GM19025 (cell line): ENCODE measurements at regions not wholly inside any gene's neighbourhood (a gene's known extent, or its start where the extent isn't known, plus 50 kb on each side); places are given as distances from the start of the nearest gene placed in this dataset.

Experiments
- ATAC-seq: cut with Tn5 transposase; IDR thresholded peaks from one replicate; pipeline ENCODE4 v1.9.1; 2021; ENCODE audit warnings: mild to moderate bottlenecking, low read depth, moderate library complexity; ENCODE audit not compliant: unreplicated experiment

DNA sequence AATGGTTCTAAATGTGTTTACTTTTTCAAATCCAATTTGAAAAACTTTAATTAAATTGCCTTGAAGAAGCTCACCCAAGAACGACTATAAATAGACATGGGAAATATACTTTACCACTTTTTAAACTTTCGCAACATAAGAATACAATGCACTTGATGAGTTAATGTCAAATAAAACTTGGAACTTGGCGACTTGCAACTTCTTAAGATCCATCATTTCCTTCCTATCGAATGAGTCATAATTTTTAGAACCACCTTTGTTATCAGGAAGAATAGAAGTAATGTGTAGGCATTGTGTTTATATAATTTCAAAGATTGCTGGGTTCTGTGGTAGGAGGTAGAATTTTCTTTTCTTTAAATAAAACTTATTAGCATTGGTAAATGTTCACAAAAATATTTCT is 1417.4 kb upstream of the FLRT2 start:
- no peak for ATAC-seq

DNA sequence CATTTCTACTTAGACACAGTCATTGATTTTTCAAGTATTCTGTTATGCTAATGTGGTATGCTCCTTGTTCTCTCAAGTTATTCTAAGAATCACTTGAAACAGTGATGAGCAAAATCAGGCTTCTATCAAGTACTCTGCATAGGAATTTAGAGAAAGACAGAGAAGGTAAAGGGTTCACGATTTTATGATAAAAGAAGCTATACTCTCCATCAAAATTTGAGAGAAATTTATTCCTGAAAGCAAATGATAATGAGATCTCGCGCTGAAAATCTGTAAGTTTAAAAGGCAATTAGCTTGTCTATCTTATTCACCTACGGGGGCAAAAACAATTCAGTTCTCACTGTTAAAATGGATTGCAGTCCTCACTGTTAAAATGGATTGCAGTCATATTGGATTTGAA is 1404.3 kb upstream of the FLRT2 start:
- ATAC-seq = no peak

GRCh38 chr14:84127495-84127894 is 1402.4 kb upstream of the FLRT2 start:
- no peak for ATAC-seq

- ATAC-seq = no peak
Observed at GRCh38 chr14:84128050-84128449, 1401.9 kb upstream of the FLRT2 start.

GRCh38 chr14:84129007-84129406 is 1400.9 kb upstream of the FLRT2 start:
- no peak for ATAC-seq

DNA sequence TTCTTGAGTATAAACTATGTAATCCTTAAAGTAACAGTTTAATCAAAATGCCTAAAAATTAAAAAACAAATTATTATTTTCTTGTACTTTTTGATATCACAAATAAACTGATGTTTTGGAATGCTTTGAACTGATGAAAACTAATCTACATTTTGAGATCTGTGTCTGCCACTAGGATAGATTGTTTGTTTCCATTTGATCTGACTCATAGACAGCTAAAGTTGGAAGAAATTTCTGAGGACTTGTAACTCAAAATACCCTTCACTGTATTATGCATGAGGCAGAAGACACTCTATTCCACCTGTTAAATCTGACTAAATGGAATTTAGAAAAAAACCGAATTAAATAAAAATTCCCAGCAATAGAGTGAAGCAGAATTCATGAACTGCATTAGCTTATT is 1400.0 kb upstream of the FLRT2 start:
- ATAC-seq = no peak

GRCh38 chr14:84131924-84132323 is 1398.0 kb upstream of the FLRT2 start:
- ATAC-seq = no peak

DNA sequence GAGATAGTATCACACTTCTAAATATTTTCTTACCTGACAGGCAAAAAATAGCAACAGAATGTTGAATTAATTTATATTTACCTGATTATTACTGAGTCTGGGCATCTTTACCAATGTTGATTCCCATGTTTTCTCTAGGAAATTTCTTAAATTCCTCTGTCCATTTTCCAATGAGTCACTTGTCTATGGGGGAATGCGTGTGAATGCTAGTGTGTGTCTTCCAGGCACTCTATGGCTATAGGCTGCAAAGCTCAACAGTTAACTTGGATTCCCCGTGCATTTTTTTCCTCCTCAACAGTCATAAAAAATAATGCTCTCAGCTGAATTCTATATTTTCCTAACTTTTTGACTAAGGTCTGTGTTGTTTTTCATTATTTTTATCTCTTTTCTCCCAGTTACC is 1385.8 kb upstream of the FLRT2 start:
- no peak for ATAC-seq

GRCh38 chr14:84152452-84152851 is 1377.5 kb upstream of the FLRT2 start:
- no peak for ATAC-seq

GRCh38 chr14:84162633-84163032 is 1367.3 kb upstream of the FLRT2 start:
- no peak for ATAC-seq

DNA sequence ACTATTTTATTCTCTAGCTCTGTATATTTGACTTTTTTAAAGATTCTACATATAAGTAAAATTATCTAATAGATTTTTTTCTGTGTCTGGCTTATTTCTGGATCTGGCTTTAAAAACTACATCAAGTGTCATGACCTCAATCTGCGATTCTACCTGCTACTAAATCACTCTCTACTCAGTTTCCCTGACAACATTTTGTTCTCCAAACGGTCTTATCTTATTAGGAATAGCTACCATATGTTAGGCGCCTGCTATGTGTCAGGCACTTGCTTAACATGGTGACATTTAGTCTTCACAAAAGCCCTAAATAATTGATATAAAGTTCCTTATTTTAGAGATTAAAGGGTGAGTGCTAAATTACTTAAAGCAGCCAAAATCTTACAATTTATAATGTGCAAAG is 1362.9 kb upstream of the FLRT2 start:
- no peak for ATAC-seq

- ATAC-seq = no peak
Observed at GRCh38 chr14:84180336-84180735, 1349.6 kb upstream of the FLRT2 start.

DNA sequence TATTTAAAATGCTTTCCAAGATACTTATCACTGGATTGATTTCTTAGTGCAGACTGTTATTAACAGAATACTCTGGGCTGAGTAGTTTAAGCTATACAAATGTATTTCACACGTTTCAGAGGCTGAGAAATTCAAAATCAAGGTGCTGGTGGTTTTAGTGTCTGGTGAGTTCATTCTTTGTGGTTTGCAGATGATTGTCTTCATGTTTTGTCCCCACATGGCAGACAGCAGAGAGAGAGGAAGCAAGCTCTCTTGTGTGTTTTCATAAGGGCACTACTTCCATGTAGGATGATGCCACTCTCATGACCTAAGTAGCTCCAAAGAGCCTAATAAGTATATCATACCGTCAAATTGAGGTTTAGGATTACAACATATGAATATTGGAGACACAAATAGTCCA is 1348.9 kb upstream of the FLRT2 start:
- ATAC-seq = no peak

DNA sequence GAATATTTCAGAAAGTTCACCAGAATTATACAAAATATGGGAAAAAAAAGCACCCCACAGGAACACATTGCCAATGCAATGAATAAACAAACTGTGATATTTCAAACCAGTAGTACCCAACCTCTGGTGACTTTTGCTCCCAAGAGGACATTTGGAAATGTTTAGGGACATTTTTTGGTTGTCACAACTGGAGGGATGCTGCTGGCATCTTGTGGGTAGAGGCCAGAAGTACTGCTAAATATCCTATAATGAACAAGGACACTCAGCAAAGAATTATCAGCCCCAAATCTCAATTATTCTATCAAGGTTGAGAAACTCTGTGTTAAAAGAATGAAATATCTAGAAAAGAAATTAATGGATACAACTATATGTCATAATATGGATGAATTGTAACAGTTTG is 1334.4 kb upstream of the FLRT2 start:
- no peak for ATAC-seq

DNA sequence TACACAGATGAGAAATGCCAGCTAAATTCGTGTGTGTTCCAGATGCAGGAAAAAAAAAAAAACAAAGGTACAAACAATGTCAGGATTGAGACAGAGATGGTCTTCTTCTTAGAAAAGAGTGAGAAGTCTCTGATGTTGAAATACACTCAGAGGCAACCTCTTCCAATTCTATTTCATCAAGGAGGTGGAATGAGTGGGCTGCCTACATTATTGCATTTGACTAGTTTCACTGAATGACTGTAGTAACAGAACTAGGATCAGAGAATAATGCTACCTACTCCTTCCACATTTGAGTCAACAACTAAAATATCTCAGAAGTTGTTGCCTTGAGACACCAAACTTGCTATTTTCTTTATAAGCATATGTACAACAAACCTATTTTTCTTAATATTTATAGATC is 1332.2 kb upstream of the FLRT2 start:
- ATAC-seq = no peak

DNA sequence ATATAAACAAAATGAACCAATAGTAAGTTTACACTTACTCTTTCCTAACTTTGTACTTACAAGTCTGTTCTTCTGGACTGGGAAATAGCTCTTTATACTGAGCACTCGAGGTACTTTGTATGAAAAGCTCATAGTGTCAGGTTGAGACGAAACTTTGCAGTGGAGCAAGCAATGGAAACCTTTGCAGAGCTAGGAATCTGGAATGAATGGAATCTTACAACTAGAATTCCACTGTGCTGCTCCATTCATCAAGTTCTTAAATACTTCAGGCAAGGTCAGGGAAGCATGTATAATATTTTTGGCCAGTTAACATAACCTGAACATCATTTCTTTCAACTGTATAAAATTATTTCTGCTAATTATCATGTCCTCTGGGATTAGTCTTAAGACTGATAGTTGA is 1327.5 kb upstream of the FLRT2 start:
- no peak for ATAC-seq

DNA sequence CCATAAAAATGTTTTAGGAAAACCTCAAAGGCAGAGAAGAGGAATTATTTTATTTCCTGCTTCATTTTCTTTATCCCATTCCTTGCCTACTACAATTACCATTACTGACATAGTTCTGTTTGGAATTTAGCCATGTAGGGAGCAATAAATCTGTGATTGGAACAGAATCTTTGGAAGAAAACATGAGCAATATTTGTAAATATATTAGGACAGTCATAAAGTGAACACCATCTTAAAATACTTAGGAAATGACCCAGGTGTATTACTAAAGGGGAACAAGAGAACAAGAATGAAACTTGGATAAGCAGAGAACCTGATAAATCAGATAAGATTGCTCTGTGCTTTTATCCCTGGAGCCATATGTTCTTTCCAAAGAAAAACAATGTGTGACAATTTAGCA is 1326.0 kb upstream of the FLRT2 start:
- ATAC-seq = no peak

DNA sequence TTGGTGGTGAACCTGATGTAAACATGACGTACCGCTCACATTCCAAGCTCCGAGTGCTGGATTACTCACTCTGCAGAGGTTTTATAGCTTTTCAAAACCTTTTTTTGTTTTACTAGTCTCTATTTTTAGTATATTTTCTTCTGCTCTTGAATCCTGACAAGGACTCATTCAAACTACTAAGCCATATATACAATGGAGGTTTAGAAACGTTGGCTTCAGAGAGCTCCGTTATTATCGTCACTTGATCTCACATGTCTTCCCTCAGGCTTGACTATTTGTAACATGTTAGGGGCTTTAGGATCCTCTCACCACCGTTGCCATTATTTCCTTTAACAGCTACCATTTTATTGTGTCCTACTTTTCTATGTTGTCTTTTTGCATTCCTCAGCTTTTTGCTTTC is 1321.5 kb upstream of the FLRT2 start:
- no peak for ATAC-seq

GRCh38 chr14:84209031-84209430 is 1320.9 kb upstream of the FLRT2 start:
- ATAC-seq = no peak

- no peak for ATAC-seq
Observed at GRCh38 chr14:84217066-84217465, 1312.9 kb upstream of the FLRT2 start.

- ATAC-seq = no peak
Observed at GRCh38 chr14:84225268-84225667, 1304.7 kb upstream of the FLRT2 start.

GRCh38 chr14:84228702-84229101 is 1301.2 kb upstream of the FLRT2 start:
- ATAC-seq = no peak

DNA sequence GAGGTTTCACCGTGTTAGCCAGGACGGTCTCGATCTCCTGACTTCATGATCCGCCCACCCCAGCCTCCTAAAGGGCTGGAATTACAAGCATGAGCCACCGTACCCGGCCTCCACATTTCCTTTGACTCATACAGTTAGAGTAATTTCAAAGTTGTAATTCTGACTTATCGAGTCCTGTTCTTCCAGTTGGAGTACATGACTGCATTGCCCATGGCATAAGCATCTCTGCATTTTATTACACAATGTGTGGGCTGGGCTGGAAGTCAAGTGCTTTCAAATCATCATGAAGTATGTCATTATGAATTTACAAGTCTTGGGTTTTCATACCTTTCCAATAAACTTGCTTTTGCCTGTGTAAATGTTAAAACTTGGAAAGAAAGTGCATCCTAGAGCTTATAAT is 1295.7 kb upstream of the FLRT2 start:
- no peak for ATAC-seq

GRCh38 chr14:84236290-84236689 is 1293.7 kb upstream of the FLRT2 start:
- ATAC-seq = no peak
